HEK293 (cell line): ENCODE measurements at regions not wholly inside any gene's neighbourhood (a gene's known extent, or its start where the extent isn't known, plus 50 kb on each side); places are given as distances from the start of the nearest gene placed in this dataset.

ENCODE experiments used
- CTCF ChIA-PET: fragments of 350-600 bp; formaldehyde crosslinking; extraction: SDS; loops from one replicate; lab custom pipeline; 2021; ENCODE audit warnings: antibody characterized with exemption; lab: Yijun Ruan, JAX
- POLR2A ChIA-PET: fragments of 300-600 bp; formaldehyde crosslinking; extraction: SDS; loops from one replicate; lab custom pipeline; 2020; ENCODE audit warnings: antibody characterized with exemption, inconsistent platforms; lab: Yijun Ruan, JAX
- H3K27ac ChIP-seq: fragments of 200-500 bp; sonication (Bioruptor generic); 2 replicates; pipeline ENCODE4 v1.5.1; 2014; ENCODE audit warnings: low read depth, low read length, control low read depth, inconsistent platforms; ENCODE audit errors: extremely low read depth
- H3K36me3 ChIP-seq, 2 experiments: fragments of 200-500 bp in 1 of 2; sonication (Bioruptor generic) in 1 of 2; 1 replicate in 1 of 2; 2 replicates in 1 of 2; pipeline ENCODE4 v1.5.1; 2014 to 2017; ENCODE audit warnings: inconsistent platforms in 2 of 2, low read length in 2 of 2; ENCODE audit not compliant: control insufficient read depth in 2 of 2, insufficient read depth in 1 of 2
- H3K4me1 ChIP-seq: fragments of 200-500 bp; sonication (Bioruptor generic); 2 replicates; pipeline ENCODE4 v1.5.1; 2014; ENCODE audit warnings: mild to moderate bottlenecking, low read length, inconsistent platforms; ENCODE audit not compliant: control insufficient read depth, insufficient read depth
- H3K4me3 ChIP-seq: 2 replicates; pipeline ENCODE4 v1.5.1; 2011; ENCODE audit warnings: low read depth, mild to moderate bottlenecking, control low read depth, low read length, moderate library complexity
- H3K9me3 ChIP-seq: fragments of 200-500 bp; sonication (Bioruptor generic); 2 replicates; pipeline ENCODE4 v1.5.1; 2014; ENCODE audit warnings: low read depth, low read length, inconsistent platforms; ENCODE audit not compliant: control insufficient read depth, insufficient read depth
- AEBP2 ChIP-seq: fragments of 450-650 bp; formaldehyde crosslinking; IDR thresholded peaks from 2 replicates; pipeline ENCODE4 v1.5.1; 2016; ENCODE audit warnings: missing biosample characterization, missing genetic modification characterization, borderline replicate concordance
- EGR2 ChIP-seq: fragments of 450-650 bp; formaldehyde crosslinking; IDR thresholded peaks from 2 replicates; pipeline ENCODE4 v1.5.1; 2016; ENCODE audit warnings: low read depth, missing biosample characterization, missing genetic modification characterization
- HOXC10 ChIP-seq: sonication (generic); formaldehyde crosslinking; IDR thresholded peaks from 2 replicates; pipeline ENCODE4 v1.8.1; 2023; ENCODE audit warnings: mild to moderate bottlenecking, missing genetic modification reagents
- KLF10 ChIP-seq: fragments of 450-650 bp; IDR thresholded peaks from 2 replicates; pipeline ENCODE4 v1.5.1; 2018; ENCODE audit warnings: missing biosample characterization, mild to moderate bottlenecking, missing genetic modification characterization
- MEIS1 ChIP-seq: sonication (generic); formaldehyde crosslinking; IDR thresholded peaks from 2 replicates; pipeline ENCODE4 v1.8.1; 2022; ENCODE audit warnings: missing genetic modification reagents, mild to moderate bottlenecking, borderline replicate concordance
- PRDM4 ChIP-seq: fragments of 450-650 bp; formaldehyde crosslinking; IDR thresholded peaks from 2 replicates; pipeline ENCODE4 v1.5.1; 2017; ENCODE audit warnings: missing biosample characterization, missing genetic modification characterization
- REPIN1 ChIP-seq: fragments of 450-650 bp; formaldehyde crosslinking; IDR thresholded peaks from 2 replicates; pipeline ENCODE4 v1.5.1; 2017; ENCODE audit warnings: missing biosample characterization, missing genetic modification characterization, low read depth
- ZBTB1 ChIP-seq: fragments of 450-650 bp; formaldehyde crosslinking; IDR thresholded peaks from 2 replicates; pipeline ENCODE4 v1.5.1; 2016; ENCODE audit warnings: missing biosample characterization, missing genetic modification characterization
- ZBTB44 ChIP-seq: fragments of 450-650 bp; IDR thresholded peaks from 2 replicates; pipeline ENCODE4 v1.5.1; 2018; ENCODE audit warnings: missing biosample characterization, mild to moderate bottlenecking, missing genetic modification characterization
- ZNF146 ChIP-seq: fragments of 450-650 bp; formaldehyde crosslinking; IDR thresholded peaks from 2 replicates; pipeline ENCODE4 v1.5.1; 2016; ENCODE audit warnings: missing biosample characterization, missing genetic modification characterization
- ZNF239 ChIP-seq: fragments of 450-650 bp; formaldehyde crosslinking; IDR thresholded peaks from 2 replicates; pipeline ENCODE4 v1.5.1; 2016; ENCODE audit warnings: missing biosample characterization, missing genetic modification characterization
- ZNF248 ChIP-seq: fragments of 450-650 bp; formaldehyde crosslinking; IDR thresholded peaks from 2 replicates; pipeline ENCODE4 v1.5.1; 2017; ENCODE audit warnings: missing biosample characterization, missing genetic modification characterization
- ZNF391 ChIP-seq: fragments of 450-650 bp; formaldehyde crosslinking; IDR thresholded peaks from 2 replicates; pipeline ENCODE4 v1.5.1; 2016; ENCODE audit warnings: low read depth, missing biosample characterization, missing genetic modification characterization, borderline replicate concordance
- ZNF394 ChIP-seq: fragments of 450-650 bp; formaldehyde crosslinking; IDR thresholded peaks from 2 replicates; pipeline ENCODE4 v1.5.1; 2016; ENCODE audit warnings: missing biosample characterization, missing genetic modification characterization, mild to moderate bottlenecking, moderate library complexity, borderline replicate concordance
- ZNF548 ChIP-seq: fragments of 450-650 bp; formaldehyde crosslinking; IDR thresholded peaks from 2 replicates; pipeline ENCODE4 v1.5.1; 2016; ENCODE audit warnings: missing biosample characterization, missing genetic modification characterization
- ZNF560 ChIP-seq: fragments of 450-650 bp; formaldehyde crosslinking; IDR thresholded peaks from 2 replicates; pipeline ENCODE4 v1.5.1; 2017; ENCODE audit warnings: missing biosample characterization, missing genetic modification characterization, borderline replicate concordance
- ZNF571 ChIP-seq: fragments of 450-650 bp; formaldehyde crosslinking; IDR thresholded peaks from 2 replicates; pipeline ENCODE4 v1.5.0; 2017; ENCODE audit warnings: missing biosample characterization, missing genetic modification characterization
- ZNF623 ChIP-seq: fragments of 450-650 bp; formaldehyde crosslinking; IDR thresholded peaks from 2 replicates; pipeline ENCODE4 v1.5.1; 2016; ENCODE audit warnings: missing biosample characterization, missing genetic modification characterization
- ZNF692 ChIP-seq: fragments of 450-650 bp; formaldehyde crosslinking; IDR thresholded peaks from 2 replicates; pipeline ENCODE4 v1.5.1; 2016; ENCODE audit warnings: missing biosample characterization, missing genetic modification characterization
- ZNF785 ChIP-seq: fragments of 450-650 bp; formaldehyde crosslinking; IDR thresholded peaks from 2 replicates; pipeline ENCODE4 v1.5.1; 2016; ENCODE audit warnings: missing biosample characterization, missing genetic modification characterization
- ZSCAN23 ChIP-seq: fragments of 450-650 bp; formaldehyde crosslinking; IDR thresholded peaks from 2 replicates; pipeline ENCODE4 v1.5.1; 2016; ENCODE audit warnings: missing biosample characterization, missing genetic modification characterization
- ZXDB ChIP-seq: fragments of 450-650 bp; formaldehyde crosslinking; IDR thresholded peaks from 2 replicates; pipeline ENCODE4 v1.5.1; 2016; ENCODE audit warnings: missing biosample characterization, missing genetic modification characterization
- TF ChIP-seq, protein P1 (sequence below): fragments of 450-650 bp; formaldehyde crosslinking; IDR thresholded peaks from 2 replicates; pipeline ENCODE4 v1.5.0; 2017; ENCODE audit warnings: missing biosample characterization, missing genetic modification characterization, borderline replicate concordance
- TF ChIP-seq, protein P2 (sequence below): fragments of 450-650 bp; formaldehyde crosslinking; IDR thresholded peaks from 2 replicates; pipeline ENCODE4 v1.5.1; 2016; ENCODE audit warnings: missing biosample characterization, missing genetic modification characterization

DNA sequence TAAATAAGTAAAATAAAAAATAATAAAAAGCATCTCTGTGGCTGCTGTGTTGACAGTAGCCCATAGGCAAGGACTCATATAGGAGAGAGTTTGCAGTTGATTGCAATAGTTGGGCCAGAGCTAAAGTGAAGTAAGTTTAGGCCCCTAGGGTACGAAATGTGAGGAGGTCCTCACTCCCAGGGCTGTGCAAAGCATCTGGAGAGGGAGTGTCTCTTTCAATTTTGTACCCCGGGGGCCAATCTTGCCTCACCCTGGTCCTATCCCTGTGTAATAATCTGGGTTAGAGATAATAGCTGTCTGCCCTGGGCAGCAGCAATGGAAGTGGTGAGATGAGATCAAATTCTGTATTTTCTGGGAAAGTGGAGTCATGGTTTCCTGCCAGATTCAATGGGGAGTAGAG is 365.7 kb downstream of the GATA3 start (continued):
- no peak for TF ChIP-seq PRDM4 (tag by site-specific recombination)
- no peak for TF ChIP-seq ZNF560 (tag by site-specific recombination)
- TF ChIP-seq, protein P1, sequence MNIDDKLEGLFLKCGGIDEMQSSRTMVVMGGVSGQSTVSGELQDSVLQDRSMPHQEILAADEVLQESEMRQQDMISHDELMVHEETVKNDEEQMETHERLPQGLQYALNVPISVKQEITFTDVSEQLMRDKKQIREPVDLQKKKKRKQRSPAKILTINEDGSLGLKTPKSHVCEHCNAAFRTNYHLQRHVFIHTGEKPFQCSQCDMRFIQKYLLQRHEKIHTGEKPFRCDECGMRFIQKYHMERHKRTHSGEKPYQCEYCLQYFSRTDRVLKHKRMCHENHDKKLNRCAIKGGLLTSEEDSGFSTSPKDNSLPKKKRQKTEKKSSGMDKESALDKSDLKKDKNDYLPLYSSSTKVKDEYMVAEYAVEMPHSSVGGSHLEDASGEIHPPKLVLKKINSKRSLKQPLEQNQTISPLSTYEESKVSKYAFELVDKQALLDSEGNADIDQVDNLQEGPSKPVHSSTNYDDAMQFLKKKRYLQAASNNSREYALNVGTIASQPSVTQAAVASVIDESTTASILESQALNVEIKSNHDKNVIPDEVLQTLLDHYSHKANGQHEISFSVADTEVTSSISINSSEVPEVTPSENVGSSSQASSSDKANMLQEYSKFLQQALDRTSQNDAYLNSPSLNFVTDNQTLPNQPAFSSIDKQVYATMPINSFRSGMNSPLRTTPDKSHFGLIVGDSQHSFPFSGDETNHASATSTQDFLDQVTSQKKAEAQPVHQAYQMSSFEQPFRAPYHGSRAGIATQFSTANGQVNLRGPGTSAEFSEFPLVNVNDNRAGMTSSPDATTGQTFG, result no peak

- TF ChIP-seq ZBTB1 (tag by site-specific recombination) (no peak), ZNF394 (no peak), REPIN1 (tag by site-specific recombination) (no peak), ZSCAN23 (tag by site-specific recombination) (no peak), ZNF560 (tag by site-specific recombination) (no peak), ZNF548 (tag by site-specific recombination) (no peak), ZNF785 (tag by site-specific recombination) (no peak), MEIS1 (CRISPR knock-in tag) (no peak), KLF10 (tag by site-specific recombination) (no peak), ZBTB44 (tag by site-specific recombination) (no peak), ZNF623 (tag by site-specific recombination) (no peak), ZNF692 (tag by site-specific recombination) (no peak)
- ChIA-PET CTCF (no interaction called here), POLR2A (no interaction called here)
- no peaks in the 10 kb centered on the region for H3K4me1 ChIP-seq
- no peak overlapping the region for H3K27ac ChIP-seq
- no peaks in the 10 kb centered on the region for H3K36me3 ChIP-seq
- no peaks in the 10 kb centered on the region for H3K9me3 ChIP-seq
- H3K4me3 ChIP-seq, result no peak overlapping the region
These were observed 370.2 kb downstream of the GATA3 start for GRCh38 chr10:8424555-8425211.

DNA sequence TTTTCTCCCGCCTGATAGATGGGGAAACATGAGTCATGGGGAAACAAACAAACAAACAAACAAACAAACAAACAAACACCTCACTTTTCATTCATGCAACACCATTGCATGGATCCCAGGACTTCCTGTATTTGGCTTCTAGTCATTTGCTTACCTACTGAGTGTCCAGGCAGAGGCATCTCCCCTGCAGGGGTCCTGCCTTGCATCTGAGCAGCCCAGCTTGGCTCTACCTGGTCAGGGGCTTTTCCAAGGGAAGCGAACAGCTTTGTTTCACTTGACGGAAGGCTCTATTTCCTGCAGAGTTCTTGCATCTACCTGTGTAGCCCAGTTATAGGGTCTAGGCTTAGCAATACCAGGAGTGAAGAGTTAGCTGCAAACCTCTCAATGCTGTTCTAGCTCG is 374.2 kb downstream of the GATA3 start:
- H3K4me1 ChIP-seq, result no peaks in the 10 kb centered on the region
- ChIA-PET POLR2A (interaction anchor here (0.6 kb wide), 1 partner anchor 373 kb away, joined by 3 read pairs; no protein-coding TSS in a partner anchor), CTCF (no interaction called here)
- H3K27ac ChIP-seq, result no peak overlapping the region
- no peaks in the 10 kb centered on the region for H3K9me3 ChIP-seq
- no peaks in the 10 kb centered on the region for H3K36me3 ChIP-seq
- H3K4me3 ChIP-seq, result no peak overlapping the region
- no peak for TF ChIP-seq HOXC10
- TF ChIP-seq ZNF239, result no peak
- TF ChIP-seq ZNF391 (tag by site-specific recombination), result no peak
- no peak for TF ChIP-seq ZNF571 (tag by site-specific recombination)
- no peak for TF ChIP-seq EGR2
- no peak for TF ChIP-seq AEBP2
- no peak for TF ChIP-seq ZXDB
- no peak for TF ChIP-seq ZNF146 (tag by site-specific recombination)
- TF ChIP-seq, protein P2, sequence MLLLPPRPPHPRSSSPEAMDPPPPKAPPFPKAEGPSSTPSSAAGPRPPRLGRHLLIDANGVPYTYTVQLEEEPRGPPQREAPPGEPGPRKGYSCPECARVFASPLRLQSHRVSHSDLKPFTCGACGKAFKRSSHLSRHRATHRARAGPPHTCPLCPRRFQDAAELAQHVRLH, result no peak
- no peak for TF ChIP-seq ZNF248
